ENCODE measurements at regions not wholly inside any gene's neighbourhood (a gene's known extent, or its start where the extent isn't known, plus 50 kb on each side); places are given as distances from the start of the nearest gene placed in this dataset.
"Not testable (repeated sequence)": the region's sequence is repeated elsewhere in the genome, so short reads cannot be mapped to it uniquely, and the experiment has no call there.

DNA sequence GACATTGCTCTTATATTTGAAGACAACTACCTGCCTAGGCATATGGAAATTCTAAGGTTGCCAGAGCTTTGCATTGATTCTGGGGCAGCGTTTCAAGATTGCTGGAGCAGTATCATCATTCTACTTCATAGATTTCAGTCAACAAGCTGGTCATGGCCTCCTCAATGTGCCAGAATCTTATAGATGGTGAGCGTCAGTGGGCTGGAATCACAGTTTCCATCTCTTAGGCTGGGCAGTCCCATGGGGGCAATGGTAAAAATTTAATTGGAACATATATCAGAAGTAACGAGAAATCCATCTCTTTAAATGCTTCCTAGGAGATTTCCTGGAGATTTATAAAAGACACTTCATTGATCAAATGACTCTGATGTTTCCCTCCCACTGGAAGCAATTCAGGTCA, 258.3 kb downstream of the SV2B start (continued):
- TF ChIP-seq, protein P1, sequence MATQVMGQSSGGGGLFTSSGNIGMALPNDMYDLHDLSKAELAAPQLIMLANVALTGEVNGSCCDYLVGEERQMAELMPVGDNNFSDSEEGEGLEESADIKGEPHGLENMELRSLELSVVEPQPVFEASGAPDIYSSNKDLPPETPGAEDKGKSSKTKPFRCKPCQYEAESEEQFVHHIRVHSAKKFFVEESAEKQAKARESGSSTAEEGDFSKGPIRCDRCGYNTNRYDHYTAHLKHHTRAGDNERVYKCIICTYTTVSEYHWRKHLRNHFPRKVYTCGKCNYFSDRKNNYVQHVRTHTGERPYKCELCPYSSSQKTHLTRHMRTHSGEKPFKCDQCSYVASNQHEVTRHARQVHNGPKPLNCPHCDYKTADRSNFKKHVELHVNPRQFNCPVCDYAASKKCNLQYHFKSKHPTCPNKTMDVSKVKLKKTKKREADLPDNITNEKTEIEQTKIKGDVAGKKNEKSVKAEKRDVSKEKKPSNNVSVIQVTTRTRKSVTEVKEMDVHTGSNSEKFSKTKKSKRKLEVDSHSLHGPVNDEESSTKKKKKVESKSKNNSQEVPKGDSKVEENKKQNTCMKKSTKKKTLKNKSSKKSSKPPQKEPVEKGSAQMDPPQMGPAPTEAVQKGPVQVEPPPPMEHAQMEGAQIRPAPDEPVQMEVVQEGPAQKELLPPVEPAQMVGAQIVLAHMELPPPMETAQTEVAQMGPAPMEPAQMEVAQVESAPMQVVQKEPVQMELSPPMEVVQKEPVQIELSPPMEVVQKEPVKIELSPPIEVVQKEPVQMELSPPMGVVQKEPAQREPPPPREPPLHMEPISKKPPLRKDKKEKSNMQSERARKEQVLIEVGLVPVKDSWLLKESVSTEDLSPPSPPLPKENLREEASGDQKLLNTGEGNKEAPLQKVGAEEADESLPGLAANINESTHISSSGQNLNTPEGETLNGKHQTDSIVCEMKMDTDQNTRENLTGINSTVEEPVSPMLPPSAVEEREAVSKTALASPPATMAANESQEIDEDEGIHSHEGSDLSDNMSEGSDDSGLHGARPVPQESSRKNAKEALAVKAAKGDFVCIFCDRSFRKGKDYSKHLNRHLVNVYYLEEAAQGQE (IDR thresholded peaks at IDR 0.05; ENCODE audit: low read depth, low read length), result no peak
- TF ChIP-seq, protein P2, sequence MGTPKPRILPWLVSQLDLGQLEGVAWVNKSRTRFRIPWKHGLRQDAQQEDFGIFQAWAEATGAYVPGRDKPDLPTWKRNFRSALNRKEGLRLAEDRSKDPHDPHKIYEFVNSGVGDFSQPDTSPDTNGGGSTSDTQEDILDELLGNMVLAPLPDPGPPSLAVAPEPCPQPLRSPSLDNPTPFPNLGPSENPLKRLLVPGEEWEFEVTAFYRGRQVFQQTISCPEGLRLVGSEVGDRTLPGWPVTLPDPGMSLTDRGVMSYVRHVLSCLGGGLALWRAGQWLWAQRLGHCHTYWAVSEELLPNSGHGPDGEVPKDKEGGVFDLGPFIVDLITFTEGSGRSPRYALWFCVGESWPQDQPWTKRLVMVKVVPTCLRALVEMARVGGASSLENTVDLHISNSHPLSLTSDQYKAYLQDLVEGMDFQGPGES (IDR thresholded peaks at IDR 0.05; ENCODE audit: low read depth, low read length), result no peak
- no peak for TF ChIP-seq RFX5 (IDR thresholded peaks at IDR 0.05; ENCODE audit: low read length)
- TF ChIP-seq TAF1 (IDR thresholded peaks at IDR 0.05; ENCODE audit: borderline replicate concordance, low read depth, low read length), result no peak

- H3K27me3 ChIP-seq (ENCODE audit: insufficient read depth); DNase-seq; H3K27ac ChIP-seq (ENCODE audit: low read depth in 2 of 2, low read length in 1 of 2); H3K4me2 ChIP-seq; H2AFZ ChIP-seq (ENCODE audit: low read depth); H3F3A ChIP-seq (replicated peaks; ENCODE audit: insufficient read depth); H4K20me1 ChIP-seq (ENCODE audit: insufficient read depth); H3K9me3 ChIP-seq; H3K36me3 ChIP-seq (replicated peaks in 1 of 2; ENCODE audit: control insufficient read depth in 1 of 2, insufficient read depth in 2 of 2, low read length in 1 of 2); POLR2A ChIA-PET; H3K4me3 ChIP-seq (ENCODE audit: low read depth in 2 of 2, low read length in 1 of 2); H3K79me2 ChIP-seq (ENCODE audit: insufficient read depth); H3K9ac ChIP-seq; H3K4me1 ChIP-seq (ENCODE audit: control insufficient read depth in 1 of 2, insufficient read depth in 2 of 2, low read depth in 1 of 2, low read length in 1 of 2); H3K9me2 ChIP-seq: not testable (repeated sequence)
- CTCF ChIA-PET, result interaction anchor here (0.6 to 1.2 kb wide), 2 partner anchors 59 to 61 kb away, joined by 3 read pairs; no protein-coding TSS in a partner anchor
- 71% methylated on average over 3 of the region's 3 CpGs for WGBS (ENCODE audit: low lambda C conversion rate)
Measured at GRCh38 chr15:91361696-91362095, 261.6 kb downstream of the SV2B start.

DNA sequence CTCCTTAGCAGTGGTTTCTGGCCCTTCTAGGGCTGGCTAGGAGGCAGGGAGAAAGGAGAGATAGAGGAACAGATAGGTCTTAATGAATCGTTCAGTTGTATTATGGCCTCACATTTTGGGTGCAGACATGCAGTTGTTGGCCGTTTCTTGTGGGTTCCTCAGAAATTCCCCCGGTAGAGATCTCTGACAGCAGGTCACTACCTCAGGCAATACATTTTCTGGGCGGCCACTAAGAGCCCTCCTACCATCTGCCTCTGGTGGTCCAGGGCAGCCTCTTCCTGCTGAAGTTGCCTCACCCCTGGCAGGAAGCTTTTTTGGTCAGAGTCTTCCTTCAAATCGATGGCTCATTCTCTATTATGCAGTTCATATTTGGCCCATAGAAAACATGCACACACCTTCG, 266.1 kb downstream of the SV2B start:
- Histone ChIP-seq H3K36me3 (replicated peaks in 1 of 2; ENCODE audit: control insufficient read depth in 1 of 2, insufficient read depth in 2 of 2, low read length in 1 of 2) (no peaks in the 10 kb centered on the region), H3K4me1 (ENCODE audit: control insufficient read depth in 1 of 2, insufficient read depth in 2 of 2, low read depth in 1 of 2, low read length in 1 of 2) (no peaks in the 10 kb centered on the region), H3K27ac (ENCODE audit: low read depth in 2 of 2, low read length in 1 of 2) (no peak overlapping the region), H3K79me2 (ENCODE audit: insufficient read depth) (no peaks in the 10 kb centered on the region), H3K4me3 (ENCODE audit: low read depth in 2 of 2, low read length in 1 of 2) (no peak overlapping the region), H3K9ac (no peak overlapping the region), H3K27me3 (ENCODE audit: insufficient read depth) (no peaks in the 10 kb centered on the region), H3K4me2 (no peak overlapping the region), H3F3A (replicated peaks; ENCODE audit: insufficient read depth) (no peaks in the 10 kb centered on the region), H3K9me3 (no peaks in the 10 kb centered on the region), H4K20me1 (ENCODE audit: insufficient read depth) (no peaks in the 10 kb centered on the region), H2AFZ (ENCODE audit: low read depth) (no peak overlapping the region), H3K9me2 (no peaks in the 10 kb centered on the region)
- TF ChIP-seq FOXM1 (IDR thresholded peaks at IDR 0.05; ENCODE audit: low read depth) (no peak), POLR2AphosphoS5 (IDR thresholded peaks at IDR 0.05; ENCODE audit: low read depth, low read length) (no peak), NRF1 (IDR thresholded peaks at IDR 0.05; ENCODE audit: low read depth, low read length) (no peak), CHD2 (IDR thresholded peaks at IDR 0.05; ENCODE audit: low read length, partially characterized antibody) (no peak), EP300 (IDR thresholded peaks at IDR 0.05; ENCODE audit: borderline replicate concordance in 1 of 2, low read depth in 1 of 2, low read length in 1 of 2) (no peak), MEF2A (IDR thresholded peaks at IDR 0.05; ENCODE audit: borderline replicate concordance, low read depth) (no peak), FOSL2 (IDR thresholded peaks at IDR 0.05; ENCODE audit: borderline replicate concordance, low read depth) (no peak), NFIC (IDR thresholded peaks at IDR 0.05; ENCODE audit: borderline replicate concordance) (no peak), MAX (IDR thresholded peaks at IDR 0.05; ENCODE audit: low read depth) (no peak), GABPA (IDR thresholded peaks at IDR 0.05; ENCODE audit: low read depth) (no peak)
- TF ChIP-seq, protein P2 (IDR thresholded peaks at IDR 0.05; ENCODE audit: low read depth, low read length), result no peak
- TF ChIP-seq, protein P3, sequence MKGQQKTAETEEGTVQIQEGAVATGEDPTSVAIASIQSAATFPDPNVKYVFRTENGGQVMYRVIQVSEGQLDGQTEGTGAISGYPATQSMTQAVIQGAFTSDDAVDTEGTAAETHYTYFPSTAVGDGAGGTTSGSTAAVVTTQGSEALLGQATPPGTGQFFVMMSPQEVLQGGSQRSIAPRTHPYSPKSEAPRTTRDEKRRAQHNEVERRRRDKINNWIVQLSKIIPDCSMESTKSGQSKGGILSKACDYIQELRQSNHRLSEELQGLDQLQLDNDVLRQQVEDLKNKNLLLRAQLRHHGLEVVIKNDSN (IDR thresholded peaks at IDR 0.05; ENCODE audit: borderline replicate concordance, low read depth), result no peak
- ChIA-PET CTCF (no interaction called here), POLR2A (no interaction called here)
- 38% methylated on average over 5 of the region's 6 CpGs for WGBS (ENCODE audit: low lambda C conversion rate)
- no peak for DNase-seq
